ENCODE measurements at regions not wholly inside any gene's neighbourhood (a gene's known extent, or its start where the extent isn't known, plus 50 kb on each side); places are given as distances from the start of the nearest gene placed in this dataset.

GRCh38 chr1:87641996-87642395 is 313.3 kb downstream of the LMO4 start:
- no peak for TF ChIP-seq POLR2AphosphoS5 (IDR thresholded peaks at IDR 0.05)
- H3K27ac ChIP-seq: no peak overlapping the region
- no peaks in the 10 kb centered on the region for H3K27me3 ChIP-seq (replicated peaks in 1 of 7)
- no peak for DNase-seq
- no peaks in the 10 kb centered on the region for H3K9me3 ChIP-seq
- WGBS, 5 donors: 53 to 92% (median 78%) methylated on average over 3 of the region's 3 CpGs
- H3K36me3 ChIP-seq: no peaks in the 10 kb centered on the region
- H3K4me3 ChIP-seq: no peak overlapping the region
- intact Hi-C loops (cut with DNase I; ENCODE audit: low total_unique reads): no loop called here
- H3K4me1 ChIP-seq: peaks cover 0 to 5% (median 0%) of the 10 kb centered on the region in 6 donors

- H3K4me1 ChIP-seq: peaks cover 0 to 5% (median 0%) of the 10 kb centered on the region in 6 donors
- H3K9me3 ChIP-seq: no peaks in the 10 kb centered on the region
- no peak for TF ChIP-seq CTCF (IDR thresholded peaks at IDR 0.05 in 8 of 11, conservative IDR thresholded peaks at IDR 0.05 in 3 of 11)
- no peak for TF ChIP-seq POLR2AphosphoS5 (IDR thresholded peaks at IDR 0.05)
- TF ChIP-seq POLR2A (IDR thresholded peaks at IDR 0.05): no peak
- 47 to 64% (median 58%) methylated on average over 3 of the region's 3 CpGs for WGBS, 5 donors
- intact Hi-C loops (cut with DNase I; ENCODE audit: low total_unique reads): no loop called here
- H3K36me3 ChIP-seq: no peaks in the 10 kb centered on the region
- H3K4me3 ChIP-seq: no peak overlapping the region
- no peak overlapping the region for H3K27ac ChIP-seq
- no peak for DNase-seq
- H3K27me3 ChIP-seq (replicated peaks in 1 of 7): no peaks in the 10 kb centered on the region
Measured at GRCh38 chr1:87642581-87643221, 314.0 kb downstream of the LMO4 start.

- H3K4me3 ChIP-seq: no peak overlapping the region
- H3K27ac ChIP-seq: no peak overlapping the region
- no peak for DNase-seq
- no peaks in the 10 kb centered on the region for H3K9me3 ChIP-seq
- no peaks in the 10 kb centered on the region for H3K27me3 ChIP-seq (replicated peaks in 1 of 7)
- TF ChIP-seq POLR2AphosphoS5 (IDR thresholded peaks at IDR 0.05) (no peak), CTCF (IDR thresholded peaks at IDR 0.05 in 8 of 11, conservative IDR thresholded peaks at IDR 0.05 in 3 of 11) (no peak), POLR2A (IDR thresholded peaks at IDR 0.05) (no peak)
- no peaks in the 10 kb centered on the region for H3K36me3 ChIP-seq
- peaks cover 0 to 5% (median 0%) of the 10 kb centered on the region in 6 donors for H3K4me1 ChIP-seq
- intact Hi-C loops (cut with DNase I; ENCODE audit: low total_unique reads): no loop called here
Measured at GRCh38 chr1:87644033-87644578, 315.4 kb downstream of the LMO4 start.

- no peak for DNase-seq
- Histone ChIP-seq H3K4me1 (peaks cover 0 to 5% (median 0%) of the 10 kb centered on the region in 6 donors), H3K27me3 (replicated peaks in 1 of 7) (no peaks in the 10 kb centered on the region), H3K4me3 (no peak overlapping the region), H3K27ac (no peak overlapping the region), H3K9me3 (no peaks in the 10 kb centered on the region), H3K36me3 (no peaks in the 10 kb centered on the region)
- TF ChIP-seq POLR2A (IDR thresholded peaks at IDR 0.05) (no peak), CTCF (IDR thresholded peaks at IDR 0.05 in 8 of 11, conservative IDR thresholded peaks at IDR 0.05 in 3 of 11) (no peak), POLR2AphosphoS5 (IDR thresholded peaks at IDR 0.05) (no peak)
- WGBS, 5 donors: 79 to 84% (median 82%) methylated on average over 7 of the region's 7 CpGs
- intact Hi-C loops (cut with DNase I; ENCODE audit: low total_unique reads): no loop called here
Measured at GRCh38 chr1:87644579-87645190, 316.0 kb downstream of the LMO4 start.
